WTC11 (cell line): ENCODE measurements at regions not wholly inside any gene's neighbourhood (a gene's known extent, or its start where the extent isn't known, plus 50 kb on each side); places are given as distances from the start of the nearest gene placed in this dataset.

Experiments used
- CBFB ChIP-seq: sonication (generic); formaldehyde crosslinking; IDR thresholded peaks from 2 replicates; pipeline ENCODE4 v1.8.1; 2022; ENCODE audit warnings: mild to moderate bottlenecking, low read depth, missing genetic modification reagents
- CREB1 ChIP-seq: sonication (generic); formaldehyde crosslinking; IDR thresholded peaks from 2 replicates; pipeline ENCODE4 v1.8.0; 2023; ENCODE audit warnings: mild to moderate bottlenecking, missing genetic modification reagents
- EMX1 ChIP-seq: fragments of 250-450 bp; sonication (Bioruptor Pico); IDR thresholded peaks from 2 replicates; pipeline ENCODE4 v1.8.0; 2021; ENCODE audit warnings: mild to moderate bottlenecking
- ESRRA ChIP-seq: sonication (generic); formaldehyde crosslinking; IDR thresholded peaks from 2 replicates; pipeline ENCODE4 v1.8.1; 2022; ENCODE audit warnings: mild to moderate bottlenecking, missing genetic modification reagents, borderline replicate concordance
- FOXJ3 ChIP-seq: sonication (generic); formaldehyde crosslinking; IDR thresholded peaks from 2 replicates; pipeline ENCODE4 v1.9.0; 2021; ENCODE audit warnings: missing genetic modification reagents, mild to moderate bottlenecking, borderline replicate concordance
- MYBL2 ChIP-seq: sonication (generic); formaldehyde crosslinking; IDR thresholded peaks from 2 replicates; pipeline ENCODE4 v1.8.1; 2023; ENCODE audit warnings: mild to moderate bottlenecking, moderate library complexity, missing genetic modification reagents
- NFATC4 ChIP-seq: fragments of 250-450 bp; sonication (Bioruptor Pico); IDR thresholded peaks from 2 replicates; pipeline ENCODE4 v1.9.0; 2021; ENCODE audit warnings: mild to moderate bottlenecking
- RELA ChIP-seq: sonication (generic); formaldehyde crosslinking; IDR thresholded peaks from 2 replicates; pipeline ENCODE4 v1.8.1; 2022; ENCODE audit warnings: missing genetic modification reagents, mild to moderate bottlenecking, borderline replicate concordance
- ZNF219 ChIP-seq: sonication (generic); formaldehyde crosslinking; IDR thresholded peaks from 2 replicates; pipeline ENCODE4 v1.8.0; 2023; ENCODE audit warnings: missing genetic modification reagents, mild to moderate bottlenecking, borderline replicate concordance
- ZNF263 ChIP-seq: sonication (generic); formaldehyde crosslinking; IDR thresholded peaks from 2 replicates; pipeline ENCODE4 v1.8.1; 2022; ENCODE audit warnings: low read depth, mild to moderate bottlenecking, moderate library complexity, missing genetic modification reagents
- TF ChIP-seq, protein P1 (sequence below): sonication (generic); formaldehyde crosslinking; IDR thresholded peaks from 2 replicates; pipeline ENCODE4 v1.8.1; 2023; ENCODE audit warnings: mild to moderate bottlenecking, missing genetic modification reagents, moderate library complexity
- TF ChIP-seq, protein P2 (sequence below): fragments of 200-600 bp; IDR thresholded peaks from 2 replicates; pipeline ENCODE4 v1.8.0; 2022; ENCODE audit warnings: antibody characterized with exemption
- TF ChIP-seq, protein P3 (sequence below): sonication (generic); formaldehyde crosslinking; IDR thresholded peaks from 2 replicates; pipeline ENCODE4 v1.8.0; 2022; ENCODE audit warnings: mild to moderate bottlenecking, missing genetic modification reagents
- TF ChIP-seq, protein P4 (sequence below): sonication (generic); formaldehyde crosslinking; IDR thresholded peaks from 2 replicates; pipeline ENCODE4 v1.8.0; 2023; ENCODE audit warnings: mild to moderate bottlenecking, missing genetic modification reagents

DNA sequence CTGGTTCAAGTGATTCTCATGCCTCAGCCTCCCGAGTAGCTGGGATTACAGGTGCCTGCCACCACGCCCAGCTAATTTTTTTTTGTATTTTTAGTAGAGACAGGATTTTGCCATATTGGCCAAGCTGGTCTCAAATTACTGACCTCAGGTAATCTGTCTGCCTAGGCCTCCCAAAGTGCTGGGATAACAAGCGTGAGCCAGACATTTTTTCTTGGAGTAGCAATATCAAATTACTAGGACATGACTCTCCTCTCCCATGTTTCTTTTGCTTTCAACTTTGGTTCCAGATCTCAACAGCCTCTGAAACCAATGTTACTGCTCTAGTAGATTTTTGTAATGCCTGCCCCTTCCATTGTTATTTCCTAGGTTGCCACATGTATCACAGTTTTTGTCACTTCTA is 462.0 kb downstream of the GBE1 start:
- TF ChIP-seq NFATC4 (CRISPR knock-in tag) (no peak), ESRRA (CRISPR knock-in tag) (no peak), ZNF219 (CRISPR knock-in tag) (no peak), CBFB (no peak), MYBL2 (CRISPR knock-in tag) (no peak), CREB1 (CRISPR knock-in tag) (no peak), FOXJ3 (no peak), ZNF263 (no peak), EMX1 (no peak), RELA (CRISPR knock-in tag) (no peak)
- TF ChIP-seq, protein P1, sequence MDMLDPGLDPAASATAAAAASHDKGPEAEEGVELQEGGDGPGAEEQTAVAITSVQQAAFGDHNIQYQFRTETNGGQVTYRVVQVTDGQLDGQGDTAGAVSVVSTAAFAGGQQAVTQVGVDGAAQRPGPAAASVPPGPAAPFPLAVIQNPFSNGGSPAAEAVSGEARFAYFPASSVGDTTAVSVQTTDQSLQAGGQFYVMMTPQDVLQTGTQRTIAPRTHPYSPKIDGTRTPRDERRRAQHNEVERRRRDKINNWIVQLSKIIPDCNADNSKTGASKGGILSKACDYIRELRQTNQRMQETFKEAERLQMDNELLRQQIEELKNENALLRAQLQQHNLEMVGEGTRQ (CRISPR knock-in tag), result no peak
- TF ChIP-seq, protein P2, sequence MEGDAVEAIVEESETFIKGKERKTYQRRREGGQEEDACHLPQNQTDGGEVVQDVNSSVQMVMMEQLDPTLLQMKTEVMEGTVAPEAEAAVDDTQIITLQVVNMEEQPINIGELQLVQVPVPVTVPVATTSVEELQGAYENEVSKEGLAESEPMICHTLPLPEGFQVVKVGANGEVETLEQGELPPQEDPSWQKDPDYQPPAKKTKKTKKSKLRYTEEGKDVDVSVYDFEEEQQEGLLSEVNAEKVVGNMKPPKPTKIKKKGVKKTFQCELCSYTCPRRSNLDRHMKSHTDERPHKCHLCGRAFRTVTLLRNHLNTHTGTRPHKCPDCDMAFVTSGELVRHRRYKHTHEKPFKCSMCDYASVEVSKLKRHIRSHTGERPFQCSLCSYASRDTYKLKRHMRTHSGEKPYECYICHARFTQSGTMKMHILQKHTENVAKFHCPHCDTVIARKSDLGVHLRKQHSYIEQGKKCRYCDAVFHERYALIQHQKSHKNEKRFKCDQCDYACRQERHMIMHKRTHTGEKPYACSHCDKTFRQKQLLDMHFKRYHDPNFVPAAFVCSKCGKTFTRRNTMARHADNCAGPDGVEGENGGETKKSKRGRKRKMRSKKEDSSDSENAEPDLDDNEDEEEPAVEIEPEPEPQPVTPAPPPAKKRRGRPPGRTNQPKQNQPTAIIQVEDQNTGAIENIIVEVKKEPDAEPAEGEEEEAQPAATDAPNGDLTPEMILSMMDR, result no peak
- TF ChIP-seq, protein P3, sequence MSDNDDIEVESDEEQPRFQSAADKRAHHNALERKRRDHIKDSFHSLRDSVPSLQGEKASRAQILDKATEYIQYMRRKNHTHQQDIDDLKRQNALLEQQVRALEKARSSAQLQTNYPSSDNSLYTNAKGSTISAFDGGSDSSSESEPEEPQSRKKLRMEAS, result no peak
- TF ChIP-seq, protein P4, sequence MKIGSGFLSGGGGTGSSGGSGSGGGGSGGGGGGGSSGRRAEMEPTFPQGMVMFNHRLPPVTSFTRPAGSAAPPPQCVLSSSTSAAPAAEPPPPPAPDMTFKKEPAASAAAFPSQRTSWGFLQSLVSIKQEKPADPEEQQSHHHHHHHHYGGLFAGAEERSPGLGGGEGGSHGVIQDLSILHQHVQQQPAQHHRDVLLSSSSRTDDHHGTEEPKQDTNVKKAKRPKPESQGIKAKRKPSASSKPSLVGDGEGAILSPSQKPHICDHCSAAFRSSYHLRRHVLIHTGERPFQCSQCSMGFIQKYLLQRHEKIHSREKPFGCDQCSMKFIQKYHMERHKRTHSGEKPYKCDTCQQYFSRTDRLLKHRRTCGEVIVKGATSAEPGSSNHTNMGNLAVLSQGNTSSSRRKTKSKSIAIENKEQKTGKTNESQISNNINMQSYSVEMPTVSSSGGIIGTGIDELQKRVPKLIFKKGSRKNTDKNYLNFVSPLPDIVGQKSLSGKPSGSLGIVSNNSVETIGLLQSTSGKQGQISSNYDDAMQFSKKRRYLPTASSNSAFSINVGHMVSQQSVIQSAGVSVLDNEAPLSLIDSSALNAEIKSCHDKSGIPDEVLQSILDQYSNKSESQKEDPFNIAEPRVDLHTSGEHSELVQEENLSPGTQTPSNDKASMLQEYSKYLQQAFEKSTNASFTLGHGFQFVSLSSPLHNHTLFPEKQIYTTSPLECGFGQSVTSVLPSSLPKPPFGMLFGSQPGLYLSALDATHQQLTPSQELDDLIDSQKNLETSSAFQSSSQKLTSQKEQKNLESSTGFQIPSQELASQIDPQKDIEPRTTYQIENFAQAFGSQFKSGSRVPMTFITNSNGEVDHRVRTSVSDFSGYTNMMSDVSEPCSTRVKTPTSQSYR (CRISPR knock-in tag), result no peak
